ENCODE measurements at regions not wholly inside any gene's neighbourhood (a gene's known extent, or its start where the extent isn't known, plus 50 kb on each side); places are given as distances from the start of the nearest gene placed in this dataset.
"Not testable (repeated sequence)": the region's sequence is repeated elsewhere in the genome, so short reads cannot be mapped to it uniquely, and the experiment has no call there.

- Mint-ChIP-seq H3K4me1 (no peaks in the 10 kb centered on the region), H3K36me3 (no peaks in the 10 kb centered on the region), H3K27me3 (peaks cover 0 to 6% (median 0%) of the 10 kb centered on the region in 3 donors), H3K4me3 (no peak overlapping the region), H3K27ac (no peak overlapping the region), H3K9me3 (peaks cover 0 to 4% (median 0%) of the 10 kb centered on the region in 7 donors)
- no peak for DNase-seq
- ATAC-seq (ENCODE audit: low read depth in 2 of 2), result no peak
Measured at GRCh38 chr3:153545471-153545870, 383.4 kb downstream of the RAP2B start.

GRCh38 chr3:153547970-153548369 is 385.9 kb downstream of the RAP2B start:
- DNase-seq (no peak), ATAC-seq (ENCODE audit: low read depth in 2 of 2) (no peak)
- no peak overlapping the region for H3K27ac Mint-ChIP-seq
- H3K27me3 Mint-ChIP-seq, result peaks cover 0 to 6% (median 0%) of the 10 kb centered on the region in 3 donors
- H3K4me3 Mint-ChIP-seq, result no peak overlapping the region
- H3K9me3 Mint-ChIP-seq, result peaks cover 0 to 4% (median 0%) of the 10 kb centered on the region in 7 donors
- no peaks in the 10 kb centered on the region for H3K36me3 Mint-ChIP-seq
- no peaks in the 10 kb centered on the region for H3K4me1 Mint-ChIP-seq

- DNase-seq; H3K36me3 Mint-ChIP-seq; H3K9me3 Mint-ChIP-seq; H3K4me3 Mint-ChIP-seq; H3K27me3 Mint-ChIP-seq; H3K4me1 Mint-ChIP-seq; ATAC-seq (ENCODE audit: low read depth in 2 of 2): not testable (repeated sequence)
- peak overlapping the region in 1 of 6 donors; percentile 39 for H3K27ac Mint-ChIP-seq
Measured at GRCh38 chr3:153549686-153550085, 387.7 kb downstream of the RAP2B start.

- no peaks in the 10 kb centered on the region for H3K4me1 Mint-ChIP-seq
- no peak for ATAC-seq (ENCODE audit: low read depth in 2 of 2)
Measured at GRCh38 chr3:153551536-153552285, 389.7 kb downstream of the RAP2B start.

GRCh38 chr3:153552887-153553604 is 391.0 kb downstream of the RAP2B start:
- Mint-ChIP-seq H3K27me3 (peaks cover 0 to 2% (median 0%) of the 10 kb centered on the region in 3 donors), H3K36me3 (no peaks in the 10 kb centered on the region), H3K4me3 (no peak overlapping the region), H3K9me3 (peaks cover 0 to 11% (median 4%) of the 10 kb centered on the region in 7 donors), H3K4me1 (no peaks in the 10 kb centered on the region), H3K27ac (no peak overlapping the region)
- DNase-seq, result no peak
- ATAC-seq (ENCODE audit: low read depth in 2 of 2), result no peak

More at GRCh38 chr3:153551536-153552285, 389.7 kb downstream of the RAP2B start:
- H3K9me3 Mint-ChIP-seq, result no peaks in the 10 kb centered on the region
- no peak for DNase-seq
- no peak overlapping the region for H3K27ac Mint-ChIP-seq
- peaks cover 0 to 6% (median 0%) of the 10 kb centered on the region in 3 donors for H3K27me3 Mint-ChIP-seq
- H3K4me3 Mint-ChIP-seq, result no peak overlapping the region
- no peaks in the 10 kb centered on the region for H3K36me3 Mint-ChIP-seq

GRCh38 chr3:153553605-153553945 is 391.5 kb downstream of the RAP2B start:
- no peak for ATAC-seq (ENCODE audit: low read depth in 2 of 2)

GRCh38 chr3:153555919-153556318 is 393.9 kb downstream of the RAP2B start:
- DNase-seq (no peak), ATAC-seq (ENCODE audit: low read depth in 2 of 2) (no peak)
- H3K9me3 Mint-ChIP-seq, result peaks cover 8 to 38% (median 24%) of the 10 kb centered on the region in 7 donors
- no peaks in the 10 kb centered on the region for H3K4me1 Mint-ChIP-seq
- no peaks in the 10 kb centered on the region for H3K27me3 Mint-ChIP-seq
- peaks cover 8% of the 10 kb centered on the region in 2 donors for H3K36me3 Mint-ChIP-seq
- H3K27ac Mint-ChIP-seq, result no peak overlapping the region
- H3K4me3 Mint-ChIP-seq, result no peak overlapping the region

More at GRCh38 chr3:153553605-153553945, 391.5 kb downstream of the RAP2B start:
- peaks cover under 1 to 16% (median 6%) of the 10 kb centered on the region in 7 donors for H3K9me3 Mint-ChIP-seq
- no peak overlapping the region for H3K4me3 Mint-ChIP-seq
- H3K27me3 Mint-ChIP-seq, result no peaks in the 10 kb centered on the region
- H3K4me1 Mint-ChIP-seq, result no peaks in the 10 kb centered on the region
- no peak overlapping the region for H3K27ac Mint-ChIP-seq
- DNase-seq, result no peak
- H3K36me3 Mint-ChIP-seq, result peaks cover 1 to 3% of the 10 kb centered on the region in 2 donors

- H3K4me3 Mint-ChIP-seq; H3K27me3 Mint-ChIP-seq; ATAC-seq (ENCODE audit: low read depth in 2 of 2); H3K4me1 Mint-ChIP-seq; DNase-seq; H3K27ac Mint-ChIP-seq: not testable (repeated sequence)
- H3K36me3 Mint-ChIP-seq, result peaks cover 8 to 17% of the 10 kb centered on the region in 2 donors
- peaks cover 15 to 63% (median 38%) of the 10 kb centered on the region in 7 donors for H3K9me3 Mint-ChIP-seq
Measured at GRCh38 chr3:153559366-153559765, 397.3 kb downstream of the RAP2B start.

- Mint-ChIP-seq H3K4me3 (no peak overlapping the region), H3K27ac (no peak overlapping the region), H3K27me3 (peaks cover 0 to 5% (median 0%) of the 10 kb centered on the region in 3 donors), H3K4me1 (no peaks in the 10 kb centered on the region), H3K36me3 (peaks cover 0 to 9% of the 10 kb centered on the region in 2 donors), H3K9me3 (peaks cover 9 to 53% (median 31%) of the 10 kb centered on the region in 7 donors)
- DNase-seq, result no peak
- no peak for ATAC-seq (ENCODE audit: low read depth in 2 of 2)
Measured at GRCh38 chr3:153567011-153567410, 405.0 kb downstream of the RAP2B start.

- peaks cover 9 to 48% (median 28%) of the 10 kb centered on the region in 7 donors for H3K9me3 Mint-ChIP-seq
- DNase-seq, result no peak
- peaks cover 0 to 5% (median 0%) of the 10 kb centered on the region in 3 donors for H3K27me3 Mint-ChIP-seq
- H3K27ac Mint-ChIP-seq, result no peak overlapping the region
- ATAC-seq (ENCODE audit: low read depth in 2 of 2), result no peak
- no peak overlapping the region for H3K4me3 Mint-ChIP-seq
- H3K4me1 Mint-ChIP-seq, result no peaks in the 10 kb centered on the region
- H3K36me3 Mint-ChIP-seq, result peaks cover 0 to 9% of the 10 kb centered on the region in 2 donors
Measured at GRCh38 chr3:153567556-153567955, 405.5 kb downstream of the RAP2B start.

- not testable (repeated sequence) for H3K27ac Mint-ChIP-seq; ATAC-seq (ENCODE audit: low read depth in 2 of 2); H3K4me3 Mint-ChIP-seq; H3K36me3 Mint-ChIP-seq; H3K27me3 Mint-ChIP-seq; H3K4me1 Mint-ChIP-seq; DNase-seq
- peaks cover 0 to 22% (median 11%) of the 10 kb centered on the region in 7 donors for H3K9me3 Mint-ChIP-seq
Measured at GRCh38 chr3:153570481-153570880, 408.5 kb downstream of the RAP2B start.

- Mint-ChIP-seq H3K9me3 (peaks cover 0 to 11% (median 7%) of the 10 kb centered on the region in 7 donors), H3K27me3 (peaks cover 0 to 5% (median 0%) of the 10 kb centered on the region in 3 donors), H3K4me3 (no peak overlapping the region), H3K36me3 (no peaks in the 10 kb centered on the region), H3K4me1 (no peaks in the 10 kb centered on the region), H3K27ac (no peak overlapping the region)
- DNase-seq (no peak), ATAC-seq (ENCODE audit: low read depth in 2 of 2) (no peak)
Measured at GRCh38 chr3:153572165-153572564, 410.1 kb downstream of the RAP2B start.

- H3K4me1 Mint-ChIP-seq, result no peaks in the 10 kb centered on the region
- no peak for ATAC-seq (ENCODE audit: low read depth in 2 of 2)
- no peak for DNase-seq
- peaks cover 0 to 5% (median 0%) of the 10 kb centered on the region in 3 donors for H3K27me3 Mint-ChIP-seq
- no peak overlapping the region for H3K4me3 Mint-ChIP-seq
- H3K9me3 Mint-ChIP-seq, result peaks cover 0 to 11% (median 7%) of the 10 kb centered on the region in 7 donors
- no peaks in the 10 kb centered on the region for H3K36me3 Mint-ChIP-seq
- no peak overlapping the region for H3K27ac Mint-ChIP-seq
Measured at GRCh38 chr3:153572654-153573053, 410.6 kb downstream of the RAP2B start.

- no peak for DNase-seq
- no peaks in the 10 kb centered on the region for H3K36me3 Mint-ChIP-seq
- H3K4me1 Mint-ChIP-seq, result no peaks in the 10 kb centered on the region
- no peak overlapping the region for H3K4me3 Mint-ChIP-seq
- peaks cover 0 to 5% (median 0%) of the 10 kb centered on the region in 3 donors for H3K27me3 Mint-ChIP-seq
- no peak overlapping the region for H3K27ac Mint-ChIP-seq
- H3K9me3 Mint-ChIP-seq, result peaks cover 0 to 11% (median 7%) of the 10 kb centered on the region in 7 donors
- ATAC-seq (ENCODE audit: low read depth in 2 of 2), result no peak
Measured at GRCh38 chr3:153573481-153573880, 411.5 kb downstream of the RAP2B start.
